Keratinocyte (primary cell): ENCODE measurements at regions not wholly inside any gene's neighbourhood (a gene's known extent, or its start where the extent isn't known, plus 50 kb on each side); places are given as distances from the start of the nearest gene placed in this dataset.

Experiments
- EZH2 ChIP-seq: IDR thresholded peaks from one replicate; pipeline ENCODE4 v1.6.1; 2012; ENCODE audit warnings: inconsistent platforms, mild to moderate bottlenecking, low read length, moderate library complexity
- TF ChIP-seq, protein P1 (sequence below), 3 experiments: IDR thresholded peaks in 1 of 3; conservative IDR thresholded peaks in 1 of 3; optimal IDR thresholded peaks in 1 of 3; 2 replicates in 2 of 3; 3 replicates in 1 of 3; pipeline versions ENCODE3 to v1.5.1; 2011; ENCODE audit warnings: low read length in 3 of 3, mild to moderate bottlenecking in 3 of 3, moderate library complexity in 2 of 3, control low read depth in 1 of 3, inconsistent platforms in 1 of 3; ENCODE audit not compliant: insufficient read depth in 2 of 3; ENCODE audit errors: extremely low read depth in 1 of 3

DNA sequence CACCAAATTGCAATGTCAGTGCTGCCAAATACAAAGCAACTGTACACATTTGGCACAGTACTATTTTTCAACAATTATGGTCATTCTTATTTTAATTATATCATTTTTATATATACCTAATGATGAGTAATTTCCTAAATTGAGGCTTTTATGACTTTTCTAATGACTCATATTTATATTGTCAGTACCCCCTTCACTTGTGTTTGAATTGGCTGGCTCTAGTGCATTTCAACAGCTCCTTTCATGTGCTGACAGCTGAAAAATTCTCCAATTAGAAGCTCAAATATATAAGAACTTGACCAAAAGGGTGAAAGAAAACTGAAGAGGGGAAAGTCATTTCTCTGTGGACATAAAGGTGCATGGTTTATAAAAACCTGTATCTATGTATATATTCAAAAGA is 263.3 kb downstream of the SLITRK1 start:
- no peak for TF ChIP-seq EZH2
- TF ChIP-seq, protein P1, sequence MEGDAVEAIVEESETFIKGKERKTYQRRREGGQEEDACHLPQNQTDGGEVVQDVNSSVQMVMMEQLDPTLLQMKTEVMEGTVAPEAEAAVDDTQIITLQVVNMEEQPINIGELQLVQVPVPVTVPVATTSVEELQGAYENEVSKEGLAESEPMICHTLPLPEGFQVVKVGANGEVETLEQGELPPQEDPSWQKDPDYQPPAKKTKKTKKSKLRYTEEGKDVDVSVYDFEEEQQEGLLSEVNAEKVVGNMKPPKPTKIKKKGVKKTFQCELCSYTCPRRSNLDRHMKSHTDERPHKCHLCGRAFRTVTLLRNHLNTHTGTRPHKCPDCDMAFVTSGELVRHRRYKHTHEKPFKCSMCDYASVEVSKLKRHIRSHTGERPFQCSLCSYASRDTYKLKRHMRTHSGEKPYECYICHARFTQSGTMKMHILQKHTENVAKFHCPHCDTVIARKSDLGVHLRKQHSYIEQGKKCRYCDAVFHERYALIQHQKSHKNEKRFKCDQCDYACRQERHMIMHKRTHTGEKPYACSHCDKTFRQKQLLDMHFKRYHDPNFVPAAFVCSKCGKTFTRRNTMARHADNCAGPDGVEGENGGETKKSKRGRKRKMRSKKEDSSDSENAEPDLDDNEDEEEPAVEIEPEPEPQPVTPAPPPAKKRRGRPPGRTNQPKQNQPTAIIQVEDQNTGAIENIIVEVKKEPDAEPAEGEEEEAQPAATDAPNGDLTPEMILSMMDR (optimal IDR thresholded peaks at IDR 0.05 in 1 of 3, IDR thresholded peaks at IDR 0.05 in 1 of 3, conservative IDR thresholded peaks at IDR 0.05 in 1 of 3; ENCODE audit: extremely low read depth in 1 of 3, insufficient read depth in 2 of 3, low read length in 3 of 3) = no peak
